HepG2 (cell line): ENCODE measurements at regions not wholly inside any gene's neighbourhood (a gene's known extent, or its start where the extent isn't known, plus 50 kb on each side); places are given as distances from the start of the nearest gene placed in this dataset.
A peak's percentile ranks its signal among the peaks of the same experiment; 100 is the strongest.

Experiments used
- ARHGAP35 ChIP-seq: sonication (generic); formaldehyde crosslinking; IDR thresholded peaks from 2 replicates; pipeline ENCODE4 v1.9.0; 2022; ENCODE audit warnings: mild to moderate bottlenecking, inconsistent platforms, moderate library complexity, missing genetic modification reagents, borderline replicate concordance
- BORCS8-MEF2B ChIP-seq: sonication (generic); formaldehyde crosslinking; IDR thresholded peaks from 2 replicates; pipeline ENCODE4 v1.8.0; 2022; ENCODE audit warnings: mild to moderate bottlenecking, missing genetic modification reagents
- ERF ChIP-seq: IDR thresholded peaks from 2 replicates; pipeline ENCODE4 v1.6.1; 2018; ENCODE audit warnings: missing biosample characterization, missing genetic modification reagents
- FIP1L1 ChIP-seq: fragments of 200-400 bp; formaldehyde crosslinking; IDR thresholded peaks from 2 replicates; pipeline ENCODE4 v1.6.1; 2018; ENCODE audit warnings: low read depth, mild to moderate bottlenecking, low read length, moderate library complexity, borderline replicate concordance; ENCODE audit not compliant: insufficient read depth
- HNRNPL ChIP-seq: fragments of 200-400 bp; formaldehyde crosslinking; IDR thresholded peaks from 2 replicates; pipeline ENCODE4 v1.6.1; 2017; ENCODE audit warnings: mild to moderate bottlenecking, low read depth, low read length
- MYC ChIP-seq: sonication (generic); formaldehyde crosslinking; IDR thresholded peaks from 2 replicates; pipeline ENCODE4 v1.9.0; 2021; ENCODE audit warnings: missing genetic modification reagents, borderline replicate concordance
- NCOA1 ChIP-seq: sonication (generic); formaldehyde crosslinking; IDR thresholded peaks from 2 replicates; pipeline ENCODE4 v1.9.0; 2021; ENCODE audit warnings: missing genetic modification reagents
- RARA ChIP-seq: IDR thresholded peaks from 2 replicates; pipeline ENCODE4 v1.6.1; 2016; ENCODE audit warnings: missing genetic modification reagents, missing compliant biosample characterization
- RBFOX2 ChIP-seq: fragments of 200-400 bp; formaldehyde crosslinking; IDR thresholded peaks from 2 replicates; pipeline ENCODE4 v1.6.1; 2017; ENCODE audit warnings: low read depth, mild to moderate bottlenecking, low read length
- ZFY ChIP-seq: sonication (generic); formaldehyde crosslinking; IDR thresholded peaks from 2 replicates; pipeline ENCODE4 v1.4.0; 2020; ENCODE audit warnings: missing genetic modification reagents
- ZIK1 ChIP-seq: sonication (generic); formaldehyde crosslinking; IDR thresholded peaks from 2 replicates; pipeline ENCODE4 v1.5.0; 2020; ENCODE audit warnings: mild to moderate bottlenecking, low read depth, missing genetic modification reagents, borderline replicate concordance
- ZMYM3 ChIP-seq: sonication (generic); formaldehyde crosslinking; IDR thresholded peaks from 2 replicates; pipeline ENCODE4 v1.5.1; 2020; ENCODE audit warnings: mild to moderate bottlenecking, missing genetic modification reagents
- ZNF143 ChIP-seq: sonication (generic); formaldehyde crosslinking; IDR thresholded peaks from 2 replicates; pipeline ENCODE4 v1.4.0; 2020; ENCODE audit warnings: missing genetic modification reagents
- ZNF230 ChIP-seq: sonication (generic); formaldehyde crosslinking; IDR thresholded peaks from 2 replicates; pipeline ENCODE4 v1.4.0; 2020; ENCODE audit warnings: mild to moderate bottlenecking, missing genetic modification reagents
- ZNF737 ChIP-seq: sonication (generic); formaldehyde crosslinking; IDR thresholded peaks from 2 replicates; pipeline ENCODE4 v1.5.0; 2020; ENCODE audit warnings: missing genetic modification reagents, mild to moderate bottlenecking, borderline replicate concordance
- TF ChIP-seq, protein P1 (sequence below): sonication (generic); formaldehyde crosslinking; IDR thresholded peaks from 2 replicates; pipeline ENCODE4 v1.4.0; 2020; ENCODE audit warnings: missing genetic modification reagents, borderline replicate concordance
- TF ChIP-seq, protein P2 (sequence below): sonication (generic); formaldehyde crosslinking; IDR thresholded peaks from 2 replicates; pipeline ENCODE4 v1.4.0; 2020; ENCODE audit warnings: missing genetic modification reagents, mild to moderate bottlenecking, borderline replicate concordance
- TF ChIP-seq, protein P3 (sequence below): sonication (generic); formaldehyde crosslinking; IDR thresholded peaks from 2 replicates; pipeline ENCODE4 v1.8.0; 2023; ENCODE audit warnings: mild to moderate bottlenecking, missing genetic modification reagents
- TF ChIP-seq, protein P4 (sequence below): sonication (generic); formaldehyde crosslinking; IDR thresholded peaks from 2 replicates; pipeline ENCODE4 v1.9.0; 2022; ENCODE audit warnings: missing genetic modification reagents, mild to moderate bottlenecking, borderline replicate concordance

DNA sequence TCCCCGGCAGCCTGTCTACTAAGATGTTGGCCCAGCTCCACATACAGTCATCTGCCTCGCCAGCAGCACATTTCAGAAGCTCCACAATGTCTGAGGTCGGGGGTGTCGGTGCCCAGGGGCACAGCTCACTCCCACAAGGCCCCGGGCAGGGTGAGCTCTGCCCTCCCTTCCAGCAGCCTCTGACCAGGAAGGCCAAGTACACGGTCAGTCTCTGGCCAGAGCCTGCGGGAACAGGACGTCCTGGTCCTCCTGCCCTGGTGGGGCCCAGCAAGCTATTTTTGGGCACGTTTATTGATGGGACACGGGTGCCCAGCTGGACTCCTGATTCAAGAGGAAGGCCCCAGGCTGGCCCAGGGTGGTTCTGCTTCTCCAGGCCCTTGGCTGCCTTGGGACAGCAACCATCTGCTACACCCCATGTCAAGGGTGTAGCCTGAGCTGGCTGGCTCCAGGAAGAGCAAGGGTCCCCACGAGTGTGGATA lies 114.9 kb upstream of the PTPN1 start (continued):
- TF ChIP-seq, protein P1, sequence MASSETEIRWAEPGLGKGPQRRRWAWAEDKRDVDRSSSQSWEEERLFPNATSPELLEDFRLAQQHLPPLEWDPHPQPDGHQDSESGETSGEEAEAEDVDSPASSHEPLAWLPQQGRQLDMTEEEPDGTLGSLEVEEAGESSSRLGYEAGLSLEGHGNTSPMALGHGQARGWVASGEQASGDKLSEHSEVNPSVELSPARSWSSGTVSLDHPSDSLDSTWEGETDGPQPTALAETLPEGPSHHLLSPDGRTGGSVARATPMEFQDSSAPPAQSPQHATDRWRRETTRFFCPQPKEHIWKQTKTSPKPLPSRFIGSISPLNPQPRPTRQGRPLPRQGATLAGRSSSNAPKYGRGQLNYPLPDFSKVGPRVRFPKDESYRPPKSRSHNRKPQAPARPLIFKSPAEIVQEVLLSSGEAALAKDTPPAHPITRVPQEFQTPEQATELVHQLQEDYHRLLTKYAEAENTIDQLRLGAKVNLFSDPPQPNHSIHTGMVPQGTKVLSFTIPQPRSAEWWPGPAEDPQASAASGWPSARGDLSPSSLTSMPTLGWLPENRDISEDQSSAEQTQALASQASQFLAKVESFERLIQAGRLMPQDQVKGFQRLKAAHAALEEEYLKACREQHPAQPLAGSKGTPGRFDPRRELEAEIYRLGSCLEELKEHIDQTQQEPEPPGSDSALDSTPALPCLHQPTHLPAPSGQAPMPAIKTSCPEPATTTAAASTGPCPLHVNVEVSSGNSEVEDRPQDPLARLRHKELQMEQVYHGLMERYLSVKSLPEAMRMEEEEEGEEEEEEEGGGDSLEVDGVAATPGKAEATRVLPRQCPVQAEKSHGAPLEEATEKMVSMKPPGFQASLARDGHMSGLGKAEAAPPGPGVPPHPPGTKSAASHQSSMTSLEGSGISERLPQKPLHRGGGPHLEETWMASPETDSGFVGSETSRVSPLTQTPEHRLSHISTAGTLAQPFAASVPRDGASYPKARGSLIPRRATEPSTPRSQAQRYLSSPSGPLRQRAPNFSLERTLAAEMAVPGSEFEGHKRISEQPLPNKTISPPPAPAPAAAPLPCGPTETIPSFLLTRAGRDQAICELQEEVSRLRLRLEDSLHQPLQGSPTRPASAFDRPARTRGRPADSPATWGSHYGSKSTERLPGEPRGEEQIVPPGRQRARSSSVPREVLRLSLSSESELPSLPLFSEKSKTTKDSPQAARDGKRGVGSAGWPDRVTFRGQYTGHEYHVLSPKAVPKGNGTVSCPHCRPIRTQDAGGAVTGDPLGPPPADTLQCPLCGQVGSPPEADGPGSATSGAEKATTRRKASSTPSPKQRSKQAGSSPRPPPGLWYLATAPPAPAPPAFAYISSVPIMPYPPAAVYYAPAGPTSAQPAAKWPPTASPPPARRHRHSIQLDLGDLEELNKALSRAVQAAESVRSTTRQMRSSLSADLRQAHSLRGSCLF (CRISPR knock-in tag), result 0 out of 2 replicates have a peak, but pooled peaks have one; percentile 46
- TF ChIP-seq, protein P2, sequence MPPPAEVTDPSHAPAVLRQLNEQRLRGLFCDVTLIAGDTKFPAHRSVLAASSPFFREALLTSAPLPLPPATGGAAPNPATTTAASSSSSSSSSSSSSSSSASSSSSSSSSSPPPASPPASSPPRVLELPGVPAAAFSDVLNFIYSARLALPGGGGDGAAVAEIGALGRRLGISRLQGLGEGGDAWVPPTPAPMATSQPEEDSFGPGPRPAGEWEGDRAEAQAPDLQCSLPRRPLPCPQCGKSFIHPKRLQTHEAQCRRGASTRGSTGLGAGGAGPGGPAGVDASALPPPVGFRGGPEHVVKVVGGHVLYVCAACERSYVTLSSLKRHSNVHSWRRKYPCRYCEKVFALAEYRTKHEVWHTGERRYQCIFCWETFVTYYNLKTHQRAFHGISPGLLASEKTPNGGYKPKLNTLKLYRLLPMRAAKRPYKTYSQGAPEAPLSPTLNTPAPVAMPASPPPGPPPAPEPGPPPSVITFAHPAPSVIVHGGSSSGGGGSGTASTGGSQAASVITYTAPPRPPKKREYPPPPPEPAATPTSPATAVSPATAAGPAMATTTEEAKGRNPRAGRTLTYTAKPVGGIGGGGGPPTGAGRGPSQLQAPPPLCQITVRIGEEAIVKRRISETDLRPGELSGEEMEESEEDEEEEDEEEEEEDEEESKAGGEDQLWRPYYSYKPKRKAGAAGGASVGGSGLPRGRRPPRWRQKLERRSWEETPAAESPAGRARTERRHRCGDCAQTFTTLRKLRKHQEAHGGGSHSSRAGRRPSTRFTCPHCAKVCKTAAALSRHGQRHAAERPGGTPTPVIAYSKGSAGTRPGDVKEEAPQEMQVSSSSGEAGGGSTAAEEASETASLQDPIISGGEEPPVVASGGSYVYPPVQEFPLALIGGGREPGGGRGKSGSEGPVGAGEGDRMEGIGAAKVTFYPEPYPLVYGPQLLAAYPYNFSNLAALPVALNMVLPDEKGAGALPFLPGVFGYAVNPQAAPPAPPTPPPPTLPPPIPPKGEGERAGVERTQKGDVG (CRISPR knock-in tag), result peak; percentile 78; the same call in 1 of the 2 replicates
- TF ChIP-seq ERF (CRISPR knock-in tag) (0 out of 2 replicates have a peak, but pooled peaks have one; percentile 22), BORCS8-MEF2B (CRISPR knock-in tag) (0 out of 2 replicates have a peak, but pooled peaks have one; percentile 60), ZNF230 (CRISPR knock-in tag) (0 out of 2 replicates have a peak, but pooled peaks have one; percentile 19), ZMYM3 (peak; percentile 51; the same call in 1 of the 2 replicates), ZFY (CRISPR knock-in tag) (peak; percentile 42), RARA (CRISPR knock-in tag) (peak; percentile 5; the same call in 1 of the 2 replicates), RBFOX2 (no peak), NCOA1 (CRISPR knock-in tag) (no peak), ZNF737 (CRISPR knock-in tag) (0 out of 2 replicates have a peak, but pooled peaks have one; percentile 36), ZNF143 (CRISPR knock-in tag) (peak; percentile 36; the same call in 1 of the 2 replicates), MYC (CRISPR knock-in tag) (peak; percentile 35; the same call in 1 of the 2 replicates), FIP1L1 (0 out of 2 replicates have a peak, but pooled peaks have one; percentile 30), HNRNPL (peak; percentile 97), ZIK1 (CRISPR knock-in tag) (no peak), ARHGAP35 (no peak)
- TF ChIP-seq, protein P3, sequence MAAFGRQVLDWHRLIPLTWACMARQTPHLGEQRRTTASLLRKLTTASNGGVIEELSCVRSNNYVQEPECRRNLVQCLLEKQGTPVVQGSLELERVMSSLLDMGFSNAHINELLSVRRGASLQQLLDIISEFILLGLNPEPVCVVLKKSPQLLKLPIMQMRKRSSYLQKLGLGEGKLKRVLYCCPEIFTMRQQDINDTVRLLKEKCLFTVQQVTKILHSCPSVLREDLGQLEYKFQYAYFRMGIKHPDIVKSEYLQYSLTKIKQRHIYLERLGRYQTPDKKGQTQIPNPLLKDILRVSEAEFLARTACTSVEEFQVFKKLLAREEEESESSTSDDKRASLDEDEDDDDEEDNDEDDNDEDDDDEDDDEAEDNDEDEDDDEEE, result no peak
- TF ChIP-seq, protein P4, sequence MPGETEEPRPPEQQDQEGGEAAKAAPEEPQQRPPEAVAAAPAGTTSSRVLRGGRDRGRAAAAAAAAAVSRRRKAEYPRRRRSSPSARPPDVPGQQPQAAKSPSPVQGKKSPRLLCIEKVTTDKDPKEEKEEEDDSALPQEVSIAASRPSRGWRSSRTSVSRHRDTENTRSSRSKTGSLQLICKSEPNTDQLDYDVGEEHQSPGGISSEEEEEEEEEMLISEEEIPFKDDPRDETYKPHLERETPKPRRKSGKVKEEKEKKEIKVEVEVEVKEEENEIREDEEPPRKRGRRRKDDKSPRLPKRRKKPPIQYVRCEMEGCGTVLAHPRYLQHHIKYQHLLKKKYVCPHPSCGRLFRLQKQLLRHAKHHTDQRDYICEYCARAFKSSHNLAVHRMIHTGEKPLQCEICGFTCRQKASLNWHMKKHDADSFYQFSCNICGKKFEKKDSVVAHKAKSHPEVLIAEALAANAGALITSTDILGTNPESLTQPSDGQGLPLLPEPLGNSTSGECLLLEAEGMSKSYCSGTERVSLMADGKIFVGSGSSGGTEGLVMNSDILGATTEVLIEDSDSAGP (CRISPR knock-in tag), result 0 out of 2 replicates have a peak, but pooled peaks have one; percentile 24
